H1 (cell line): ENCODE measurements at regions not wholly inside any gene's neighbourhood (a gene's known extent, or its start where the extent isn't known, plus 50 kb on each side); places are given as distances from the start of the nearest gene placed in this dataset.

Source experiments
- GTF2F1 ChIP-seq: IDR thresholded peaks from 2 replicates; pipeline ENCODE4 v1.6.1; 2012; ENCODE audit warnings: low read depth, low read length, improper control_type of control experiment, borderline replicate concordance
- JUN ChIP-seq: IDR thresholded peaks from 2 replicates; pipeline ENCODE4 v1.6.1; 2011; ENCODE audit warnings: low read depth, mild to moderate bottlenecking, improper control_type of control experiment, low read length
- PHF8 ChIP-seq: fragments of 200-600 bp; sonication (generic); conservative IDR thresholded peaks from 2 replicates; pipeline ENCODE4 v1.7.1; 2012; ENCODE audit warnings: low read depth, mild to moderate bottlenecking, inconsistent platforms, low read length, moderate library complexity
- SP1 ChIP-seq: IDR thresholded peaks from 2 replicates; pipeline ENCODE4 v1.6.1; 2011; ENCODE audit warnings: low read depth, low read length
- TF ChIP-seq, protein P1 (sequence below), 3 experiments: IDR thresholded peaks; 1 replicate in 2 of 3; 2 replicates in 1 of 3; pipeline versions ENCODE4 v1.5.1 to v1.6.1; 2011; ENCODE audit warnings: low read length in 3 of 3, mild to moderate bottlenecking in 3 of 3, inconsistent platforms in 2 of 3, low read depth in 1 of 3, moderate library complexity in 1 of 3; ENCODE audit not compliant: insufficient read depth in 1 of 3; ENCODE audit errors: control extremely low read depth in 1 of 3

DNA sequence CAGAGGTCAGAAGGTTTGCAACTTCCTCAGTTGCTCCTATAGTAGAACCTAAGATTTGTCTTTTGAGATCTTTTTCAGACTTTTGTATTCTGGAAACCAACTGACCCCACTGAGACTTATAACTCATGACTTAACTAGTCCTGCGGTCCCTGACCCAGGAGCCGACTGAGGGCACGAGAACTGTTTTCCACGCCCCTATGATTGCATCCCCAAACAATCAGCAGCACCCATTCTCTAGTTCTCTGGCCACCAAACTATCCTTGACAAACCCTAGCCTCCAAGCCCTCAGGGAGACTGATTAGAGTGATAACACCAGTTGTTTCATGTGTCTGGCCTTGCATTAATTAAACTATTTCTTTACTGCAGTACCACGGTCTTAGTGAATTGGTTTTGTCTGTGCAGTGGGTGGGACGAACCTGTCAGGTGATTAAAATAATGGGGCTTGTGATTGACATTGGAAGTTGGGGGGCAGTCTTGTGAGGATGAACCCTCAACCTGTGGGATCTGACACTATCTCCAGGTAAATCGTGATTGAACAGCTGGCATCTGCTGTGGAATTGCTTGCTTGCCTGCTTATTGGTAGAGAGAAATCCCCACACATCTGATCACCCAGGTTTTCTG is 95.7 kb downstream of the B3GNT2 start:
- TF ChIP-seq, protein P1, sequence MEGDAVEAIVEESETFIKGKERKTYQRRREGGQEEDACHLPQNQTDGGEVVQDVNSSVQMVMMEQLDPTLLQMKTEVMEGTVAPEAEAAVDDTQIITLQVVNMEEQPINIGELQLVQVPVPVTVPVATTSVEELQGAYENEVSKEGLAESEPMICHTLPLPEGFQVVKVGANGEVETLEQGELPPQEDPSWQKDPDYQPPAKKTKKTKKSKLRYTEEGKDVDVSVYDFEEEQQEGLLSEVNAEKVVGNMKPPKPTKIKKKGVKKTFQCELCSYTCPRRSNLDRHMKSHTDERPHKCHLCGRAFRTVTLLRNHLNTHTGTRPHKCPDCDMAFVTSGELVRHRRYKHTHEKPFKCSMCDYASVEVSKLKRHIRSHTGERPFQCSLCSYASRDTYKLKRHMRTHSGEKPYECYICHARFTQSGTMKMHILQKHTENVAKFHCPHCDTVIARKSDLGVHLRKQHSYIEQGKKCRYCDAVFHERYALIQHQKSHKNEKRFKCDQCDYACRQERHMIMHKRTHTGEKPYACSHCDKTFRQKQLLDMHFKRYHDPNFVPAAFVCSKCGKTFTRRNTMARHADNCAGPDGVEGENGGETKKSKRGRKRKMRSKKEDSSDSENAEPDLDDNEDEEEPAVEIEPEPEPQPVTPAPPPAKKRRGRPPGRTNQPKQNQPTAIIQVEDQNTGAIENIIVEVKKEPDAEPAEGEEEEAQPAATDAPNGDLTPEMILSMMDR (IDR thresholded peaks at IDR 0.05; ENCODE audit: control extremely low read depth in 1 of 3, insufficient read depth in 1 of 3, low read depth in 1 of 3, low read length in 3 of 3) = no peak
- TF ChIP-seq PHF8 (no peak), GTF2F1 (no peak), JUN (no peak), SP1 (no peak)
